ENCODE measurements at regions not wholly inside any gene's neighbourhood (a gene's known extent, or its start where the extent isn't known, plus 50 kb on each side); places are given as distances from the start of the nearest gene placed in this dataset.

DNA sequence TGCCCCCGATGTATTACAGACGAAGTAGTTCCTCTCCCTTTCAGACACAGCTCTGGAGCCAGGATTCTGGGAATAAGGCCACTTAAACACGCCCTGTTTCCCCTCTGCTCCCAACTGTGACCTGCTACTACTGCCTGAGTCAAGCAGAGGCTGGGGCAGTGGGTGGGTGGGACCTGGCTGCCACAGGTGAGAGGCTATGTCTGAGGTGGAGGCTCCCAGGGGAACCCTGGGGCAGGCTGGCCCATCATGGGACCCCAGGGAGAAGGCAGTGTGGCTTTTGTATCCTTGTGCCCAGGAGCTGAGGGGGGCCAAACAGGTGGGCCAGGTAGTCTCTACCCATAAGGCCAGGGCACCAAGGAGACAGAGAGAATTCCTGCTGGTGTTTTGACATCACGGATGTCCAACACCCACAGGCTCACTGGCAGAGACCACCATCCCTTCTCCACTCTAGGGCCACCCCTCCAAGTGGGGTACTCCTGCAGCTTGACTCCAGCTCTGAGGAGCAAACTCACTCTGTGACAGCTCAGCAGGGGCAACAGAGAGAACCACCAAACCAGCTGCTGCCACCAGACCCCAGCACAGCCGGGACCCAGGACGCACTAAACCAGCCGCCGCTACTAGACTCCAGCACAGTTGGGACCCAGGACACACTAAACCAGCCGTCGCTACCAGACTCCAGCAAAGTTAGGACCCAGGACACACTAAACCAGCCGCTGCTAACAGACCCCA is 105.3 kb upstream of the SMURF2 start:
- H3K36me3 ChIP-seq: peaks cover 6% of the 10 kb centered on the region; the same call in 1 of the 2 replicates
- no peaks in the 10 kb centered on the region for H3K9me3 ChIP-seq (ENCODE audit: severe bottlenecking)
- no peak for DNase-seq

DNA sequence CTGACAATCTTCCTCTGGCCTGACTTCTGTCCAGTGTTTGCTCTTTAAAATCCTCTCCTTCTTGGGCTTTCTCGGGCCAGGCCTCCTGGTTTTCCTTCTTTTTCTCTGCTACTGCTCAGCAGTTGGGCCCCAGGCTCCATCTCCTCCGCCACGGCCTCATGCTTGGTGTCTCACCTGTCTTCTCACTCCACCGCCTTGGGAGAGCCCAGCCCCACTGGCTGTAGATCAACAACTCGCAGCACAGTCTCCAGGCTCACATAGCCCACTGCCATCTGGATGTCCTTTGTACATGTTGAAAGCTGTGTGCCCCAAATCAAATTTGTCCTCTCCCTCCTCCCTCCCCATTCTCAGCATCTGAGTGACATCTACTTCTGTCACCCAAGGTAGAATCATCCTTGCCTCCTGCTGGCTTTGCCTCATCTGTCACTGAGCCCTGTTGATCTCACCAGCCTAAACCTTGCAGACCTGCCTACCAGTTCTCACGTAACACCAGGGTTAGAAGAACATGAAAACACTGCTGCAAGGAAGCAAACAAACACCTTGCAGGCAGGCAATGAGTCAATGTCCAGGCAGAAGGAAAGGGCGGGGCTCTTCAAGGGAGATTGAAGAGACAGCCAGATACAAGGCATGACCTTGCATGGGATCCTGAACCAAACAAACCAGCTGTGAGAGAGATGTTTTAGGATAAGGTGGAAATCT is 103.2 kb upstream of the SMURF2 start:
- Histone ChIP-seq H3K4me3 (ENCODE audit: low read depth, low read length) (no peak overlapping the region), H3K27me3 (ENCODE audit: insufficient read depth, low read depth, severe bottlenecking) (no peaks in the 10 kb centered on the region), H3K36me3 (peaks cover 11% of the 10 kb centered on the region), H3K27ac (no peak overlapping the region), H3K9me3 (ENCODE audit: severe bottlenecking) (no peaks in the 10 kb centered on the region)
- TF ChIP-seq, protein P1, sequence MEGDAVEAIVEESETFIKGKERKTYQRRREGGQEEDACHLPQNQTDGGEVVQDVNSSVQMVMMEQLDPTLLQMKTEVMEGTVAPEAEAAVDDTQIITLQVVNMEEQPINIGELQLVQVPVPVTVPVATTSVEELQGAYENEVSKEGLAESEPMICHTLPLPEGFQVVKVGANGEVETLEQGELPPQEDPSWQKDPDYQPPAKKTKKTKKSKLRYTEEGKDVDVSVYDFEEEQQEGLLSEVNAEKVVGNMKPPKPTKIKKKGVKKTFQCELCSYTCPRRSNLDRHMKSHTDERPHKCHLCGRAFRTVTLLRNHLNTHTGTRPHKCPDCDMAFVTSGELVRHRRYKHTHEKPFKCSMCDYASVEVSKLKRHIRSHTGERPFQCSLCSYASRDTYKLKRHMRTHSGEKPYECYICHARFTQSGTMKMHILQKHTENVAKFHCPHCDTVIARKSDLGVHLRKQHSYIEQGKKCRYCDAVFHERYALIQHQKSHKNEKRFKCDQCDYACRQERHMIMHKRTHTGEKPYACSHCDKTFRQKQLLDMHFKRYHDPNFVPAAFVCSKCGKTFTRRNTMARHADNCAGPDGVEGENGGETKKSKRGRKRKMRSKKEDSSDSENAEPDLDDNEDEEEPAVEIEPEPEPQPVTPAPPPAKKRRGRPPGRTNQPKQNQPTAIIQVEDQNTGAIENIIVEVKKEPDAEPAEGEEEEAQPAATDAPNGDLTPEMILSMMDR (IDR thresholded peaks at IDR 0.05; ENCODE audit: low read depth, low read length): no peak
- DNase-seq: no peak

More for the DNA sequence above, 105.3 kb upstream of the SMURF2 start:
- Histone ChIP-seq H3K27ac (no peak overlapping the region), H3K27me3 (ENCODE audit: insufficient read depth, low read depth, severe bottlenecking) (no peaks in the 10 kb centered on the region), H3K4me3 (ENCODE audit: low read depth, low read length) (no peak overlapping the region)
- TF ChIP-seq, protein P1 (IDR thresholded peaks at IDR 0.05; ENCODE audit: low read depth, low read length): no peak

DNA sequence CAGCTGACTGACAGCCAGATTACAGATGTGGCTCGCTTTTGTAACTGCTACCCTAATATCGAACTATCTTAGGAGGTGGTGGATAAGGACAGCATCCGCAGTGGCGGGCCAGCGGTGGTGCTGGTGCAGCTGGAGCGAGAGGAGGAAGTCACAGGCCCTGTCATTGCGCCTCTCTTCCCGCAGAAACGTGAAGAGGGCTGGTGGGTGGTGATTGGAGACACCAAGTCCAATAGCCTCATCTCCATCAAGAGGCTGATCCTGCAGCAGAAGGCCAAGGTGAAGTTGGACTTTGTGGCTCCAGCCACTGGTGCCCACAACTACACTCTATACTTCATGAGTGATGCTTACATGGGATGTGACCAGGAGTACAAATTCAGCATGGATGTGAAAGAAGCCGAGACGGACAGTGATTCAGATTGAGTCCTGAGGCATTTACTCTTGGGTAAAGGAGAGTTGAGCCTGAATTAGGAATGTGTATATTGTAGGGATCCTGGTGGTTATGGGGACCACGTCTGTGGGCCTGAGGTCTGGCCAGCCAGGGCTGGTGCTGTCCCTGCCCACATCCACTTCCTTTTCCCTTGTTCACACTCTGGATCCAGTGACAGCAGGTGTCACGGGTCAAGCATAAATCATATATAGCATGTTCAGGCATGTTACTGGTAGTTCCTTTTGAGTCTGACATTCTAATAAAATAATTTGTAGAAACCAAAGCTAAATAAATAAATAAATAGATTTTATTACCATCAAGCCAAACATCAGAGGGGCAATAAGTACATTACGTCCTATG is 89.0 kb upstream of the SMURF2 start:
- TF ChIP-seq, protein P1 (IDR thresholded peaks at IDR 0.05; ENCODE audit: low read depth, low read length): no peak
- DNase-seq: no peak
- no peak overlapping the region for H3K27ac ChIP-seq

DNA sequence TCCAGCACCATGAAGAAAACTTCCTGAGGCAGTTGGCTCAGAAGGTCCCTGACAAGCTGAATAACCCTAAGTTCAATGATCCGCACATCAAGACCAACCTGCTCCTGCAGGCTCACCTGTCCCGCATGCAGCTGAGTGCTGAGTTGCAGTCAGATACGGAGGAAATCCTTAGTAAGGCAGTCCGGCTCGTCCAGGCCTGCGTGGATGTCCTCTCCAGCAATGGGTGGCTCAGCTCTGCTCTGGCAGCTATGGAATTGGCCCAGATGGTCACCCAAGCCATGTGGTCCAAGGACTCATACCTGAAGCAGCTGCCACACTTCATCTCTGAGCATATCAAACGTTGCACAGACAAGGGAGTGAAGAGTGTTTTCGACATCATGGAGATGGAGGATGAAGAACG is 88.4 kb upstream of the SMURF2 start:
- H3K27ac ChIP-seq: no peak overlapping the region
- H3K36me3 ChIP-seq: peaks cover 56% of the 10 kb centered on the region
- TF ChIP-seq, protein P1 (IDR thresholded peaks at IDR 0.05; ENCODE audit: low read depth, low read length): no peak
- no peaks in the 10 kb centered on the region for H3K9me3 ChIP-seq (ENCODE audit: severe bottlenecking)
- no peak overlapping the region for H3K4me3 ChIP-seq (ENCODE audit: low read depth, low read length)
- no peak for DNase-seq
- H3K27me3 ChIP-seq (ENCODE audit: insufficient read depth, low read depth, severe bottlenecking): no peaks in the 10 kb centered on the region

More for the DNA sequence above, 89.0 kb upstream of the SMURF2 start:
- Histone ChIP-seq H3K9me3 (ENCODE audit: severe bottlenecking) (no peaks in the 10 kb centered on the region), H3K4me3 (ENCODE audit: low read depth, low read length) (no peak overlapping the region), H3K36me3 (peaks cover 62% of the 10 kb centered on the region), H3K27me3 (ENCODE audit: insufficient read depth, low read depth, severe bottlenecking) (no peaks in the 10 kb centered on the region)

DNA sequence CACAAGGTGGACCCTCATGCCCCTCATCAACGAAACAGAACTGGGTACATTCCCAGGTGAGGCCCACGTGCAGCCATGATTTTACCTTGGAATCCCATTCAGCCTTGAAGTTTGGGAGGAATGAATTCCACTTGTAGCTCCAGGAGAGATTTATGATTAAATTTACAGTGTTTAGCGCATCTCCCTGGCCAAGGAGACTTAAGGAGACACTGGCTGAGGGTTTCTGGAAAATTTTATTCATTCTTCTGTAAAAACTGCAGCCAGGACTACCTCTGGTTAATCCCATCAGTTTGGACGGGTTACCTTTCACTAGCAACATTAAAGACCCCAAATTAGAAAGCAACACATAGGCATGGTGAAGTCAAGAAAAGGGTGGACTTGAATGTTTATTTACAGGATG is 87.2 kb upstream of the SMURF2 start:
- no peaks in the 10 kb centered on the region for H3K9me3 ChIP-seq (ENCODE audit: severe bottlenecking)
- no peak for DNase-seq
- no peaks in the 10 kb centered on the region for H3K27me3 ChIP-seq (ENCODE audit: insufficient read depth, low read depth, severe bottlenecking)
- TF ChIP-seq, protein P1 (IDR thresholded peaks at IDR 0.05; ENCODE audit: low read depth, low read length): no peak
- peaks cover 46% of the 10 kb centered on the region for H3K36me3 ChIP-seq
- no peak overlapping the region for H3K27ac ChIP-seq
- no peak overlapping the region for H3K4me3 ChIP-seq (ENCODE audit: low read depth, low read length)
